OCI-LY7 (cell line): ENCODE measurements at regions not wholly inside any gene's neighbourhood (a gene's known extent, or its start where the extent isn't known, plus 50 kb on each side); places are given as distances from the start of the nearest gene placed in this dataset.

Experiments
- BruUV-seq: library from RNA; stranded (reverse); fragments of 400-500 nt; replicated peaks from 2 replicates; lab custom pipeline; 2021; lab: Mats Ljungman, UMichigan
- CTCF ChIA-PET: fragments of 300-600 bp; sonication (Branson Sonifier 250); formaldehyde crosslinking; loops from one replicate; lab custom pipeline; 2022; ENCODE audit warnings: antibody characterized with exemption; ENCODE audit not compliant: unreplicated experiment; lab: Charles Lee
- POLR2A ChIA-PET: fragments of 300-600 bp; sonication (Branson Sonifier 250); formaldehyde crosslinking; loops from one replicate; lab custom pipeline; 2022; ENCODE audit warnings: antibody characterized with exemption; lab: Charles Lee
- DNase-seq: peaks from one replicate; pipeline ENCODE4 v3.0.0-alpha.2; 2015; ENCODE audit warnings: low spot score
- H2AFZ ChIP-seq: fragments of 200-600 bp; sonication (generic), shearing (Covaris generic); 2 replicates; pipeline ENCODE4 v1.6.1; 2014; ENCODE audit warnings: mild to moderate bottlenecking, antibody characterized with exemption, low read length, moderate library complexity
- H3K27ac ChIP-seq: fragments of 200-600 bp; sonication (generic); 2 replicates; pipeline ENCODE4 v1.5.1; 2014; ENCODE audit warnings: mixed run types, low read depth, mild to moderate bottlenecking, moderate library complexity, low read length, inconsistent platforms; ENCODE audit not compliant: poor library complexity, severe bottlenecking
- H3K36me3 ChIP-seq: fragments of 200-600 bp; sonication (generic); 2 replicates; pipeline ENCODE4 v1.6.1; 2014; ENCODE audit warnings: mild to moderate bottlenecking, antibody characterized with exemption, low read length, moderate library complexity, mixed read lengths; ENCODE audit not compliant: insufficient read depth
- H3K4me1 ChIP-seq: fragments of 200-600 bp; sonication (generic); 2 replicates; pipeline ENCODE4 v1.5.1; 2014; ENCODE audit warnings: mild to moderate bottlenecking, low read length; ENCODE audit not compliant: insufficient read depth, poor library complexity, severe bottlenecking
- H3K4me2 ChIP-seq: fragments of 200-600 bp; sonication (generic); 2 replicates; pipeline ENCODE4 v1.6.1; 2014; ENCODE audit warnings: mild to moderate bottlenecking, low read length
- H3K4me3 ChIP-seq: fragments of 200-600 bp; sonication (generic); 2 replicates; pipeline ENCODE4 v1.5.1; 2014; ENCODE audit warnings: mild to moderate bottlenecking, low read depth, low read length; ENCODE audit not compliant: poor library complexity, severe bottlenecking
- H3K79me2 ChIP-seq: fragments of 200-600 bp; sonication (generic); 2 replicates; pipeline ENCODE4 v1.6.1; 2016; ENCODE audit warnings: low read depth, mild to moderate bottlenecking, low read length, moderate library complexity, mixed read lengths; ENCODE audit not compliant: insufficient read depth
- H3K9me2 ChIP-seq: fragments of 200-600 bp; sonication (generic); 2 replicates; pipeline ENCODE4 v1.6.1; 2016; ENCODE audit warnings: mild to moderate bottlenecking, low read length, mixed read lengths; ENCODE audit not compliant: insufficient read depth
- H3K9me3 ChIP-seq: fragments of 200-600 bp; sonication (generic); 2 replicates; pipeline ENCODE4 v1.6.1; 2014; ENCODE audit warnings: mild to moderate bottlenecking, mixed run types, low read length, mixed read lengths
- H4K20me1 ChIP-seq: fragments of 200-600 bp; sonication (generic); 2 replicates; pipeline ENCODE4 v1.6.1; 2014; ENCODE audit warnings: mild to moderate bottlenecking, antibody characterized with exemption, low read length, moderate library complexity, mixed read lengths; ENCODE audit not compliant: insufficient read depth
- CTCF ChIP-seq: fragments of 200-600 bp; sonication (generic); conservative IDR thresholded peaks from 2 replicates; pipeline ENCODE4 v1.5.1; 2014; ENCODE audit warnings: mild to moderate bottlenecking, antibody characterized with exemption, low read length, moderate library complexity, mixed read lengths
- EZH2phosphoT487 ChIP-seq: fragments of 200-600 bp; sonication (generic); IDR thresholded peaks from 2 replicates; pipeline ENCODE4 v1.6.1; 2018; ENCODE audit warnings: low read depth, borderline replicate concordance, mild to moderate bottlenecking, mixed run types, antibody characterized with exemption, low read length, moderate library complexity, mixed read lengths
- intact Hi-C: fragments of 100-400 bp; cut with micrococcal nuclease; formaldehyde crosslinking; loops from one replicate; pipeline ENCODE4 v1.10.0; 2022; ENCODE audit not compliant: unreplicated experiment

- Histone ChIP-seq H3K79me2 (no peaks in the 10 kb centered on the region), H3K4me3 (no peak overlapping the region), H3K27ac (no peak overlapping the region), H4K20me1 (no peaks in the 10 kb centered on the region), H3K36me3 (no peaks in the 10 kb centered on the region), H2AFZ (no peak overlapping the region), H3K4me2 (no peak overlapping the region), H3K4me1 (no peaks in the 10 kb centered on the region), H3K9me2 (no peaks in the 10 kb centered on the region), H3K9me3 (no peaks in the 10 kb centered on the region)
- CTCF ChIA-PET: no interaction called here
- no TSS peak for BruUV-seq
- DNase-seq: no peak
- POLR2A ChIA-PET: no interaction called here
- intact Hi-C loops: no loop called here
- TF ChIP-seq EZH2phosphoT487 (no peak), CTCF (no peak)
Observed at GRCh38 chr6:145022199-145022796, 713.0 kb downstream of the EPM2A start.

GRCh38 chr6:145023116-145023726 is 712.1 kb downstream of the EPM2A start:
- no peaks in the 10 kb centered on the region for H3K79me2 ChIP-seq
- H3K36me3 ChIP-seq: no peaks in the 10 kb centered on the region
- H4K20me1 ChIP-seq: no peaks in the 10 kb centered on the region
- H3K4me2 ChIP-seq: no peak overlapping the region
- no peak overlapping the region for H2AFZ ChIP-seq
- TF ChIP-seq CTCF: no peak
- TF ChIP-seq EZH2phosphoT487: no peak
- POLR2A ChIA-PET: interaction anchor here (0.9 kb wide), 1 partner anchor 1212 kb away, joined by 4 read pairs; no protein-coding TSS in a partner anchor
- no peak overlapping the region for H3K27ac ChIP-seq
- DNase-seq: no peak
- CTCF ChIA-PET: no interaction called here
- intact Hi-C loops: no loop called here
- H3K4me1 ChIP-seq: no peaks in the 10 kb centered on the region
- no TSS peak for BruUV-seq
- no peaks in the 10 kb centered on the region for H3K9me3 ChIP-seq
- no peak overlapping the region for H3K4me3 ChIP-seq
- no peaks in the 10 kb centered on the region for H3K9me2 ChIP-seq

GRCh38 chr6:145025488-145025887 is 709.8 kb downstream of the EPM2A start:
- no peaks in the 10 kb centered on the region for H3K36me3 ChIP-seq
- TF ChIP-seq CTCF (no peak), EZH2phosphoT487 (no peak)
- no peak for DNase-seq
- intact Hi-C loops: loop anchor here (5.0 kb wide), 1 partner anchor 438 kb away; no protein-coding TSS in a partner anchor
- POLR2A ChIA-PET: interaction anchor here (0.6 kb wide), 1 partner anchor 250 kb away, joined by 4 read pairs; no protein-coding TSS in a partner anchor
- H2AFZ ChIP-seq: no peak overlapping the region
- no peak overlapping the region for H3K4me3 ChIP-seq
- no peaks in the 10 kb centered on the region for H3K4me1 ChIP-seq
- no TSS peak for BruUV-seq
- CTCF ChIA-PET: no interaction called here
- H4K20me1 ChIP-seq: no peaks in the 10 kb centered on the region
- H3K9me3 ChIP-seq: no peaks in the 10 kb centered on the region
- no peaks in the 10 kb centered on the region for H3K9me2 ChIP-seq
- H3K27ac ChIP-seq: no peak overlapping the region
- H3K4me2 ChIP-seq: no peak overlapping the region
- H3K79me2 ChIP-seq: no peaks in the 10 kb centered on the region
